GM21529 (cell line): ENCODE measurements at regions not wholly inside any gene's neighbourhood (a gene's known extent, or its start where the extent isn't known, plus 50 kb on each side); places are given as distances from the start of the nearest gene placed in this dataset.

ENCODE experiments used
- ATAC-seq: cut with Tn5 transposase; IDR thresholded peaks from one replicate; pipeline ENCODE4 v1.9.1; 2021; ENCODE audit not compliant: unreplicated experiment

DNA sequence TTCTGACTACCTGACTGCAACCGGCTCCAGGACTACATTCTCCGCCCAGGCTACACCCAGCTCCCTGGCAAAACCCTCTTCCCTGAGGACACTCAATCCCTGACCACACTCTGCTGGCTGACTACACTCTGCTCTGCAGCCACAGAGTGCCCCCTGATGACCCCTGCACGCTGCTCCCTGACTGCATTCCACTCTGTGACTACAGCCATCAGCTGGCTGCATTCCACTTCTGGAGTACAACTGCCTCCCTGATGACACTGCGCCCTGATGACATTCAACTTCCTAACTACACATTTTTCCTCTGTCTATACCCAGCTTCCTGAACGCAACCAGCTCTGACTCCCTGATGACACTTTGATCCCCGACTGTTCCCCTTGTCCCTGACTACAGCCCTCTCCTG lies 71.3 kb upstream of the NRXN1 start:
- no peak for ATAC-seq

DNA sequence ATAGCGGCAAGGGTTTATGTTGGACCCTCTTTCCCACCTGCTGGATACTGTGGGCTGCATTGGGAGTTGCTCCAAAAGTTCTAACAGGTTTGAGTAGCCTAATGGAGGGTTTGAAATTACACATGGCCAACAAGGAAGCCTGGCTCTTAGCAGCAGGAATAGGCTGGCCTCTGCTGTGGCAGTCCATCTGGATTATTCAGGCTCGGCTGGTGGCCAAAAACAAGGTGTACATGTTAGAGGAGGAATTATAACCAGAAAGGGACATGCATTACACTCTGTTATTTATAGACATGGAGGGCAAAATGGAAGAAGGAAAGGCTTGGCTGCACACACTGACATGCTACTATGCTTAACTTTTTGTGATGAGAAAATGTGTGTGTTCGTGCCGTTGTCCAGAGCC lies 61.1 kb upstream of the NRXN1 start:
- no peak for ATAC-seq

DNA sequence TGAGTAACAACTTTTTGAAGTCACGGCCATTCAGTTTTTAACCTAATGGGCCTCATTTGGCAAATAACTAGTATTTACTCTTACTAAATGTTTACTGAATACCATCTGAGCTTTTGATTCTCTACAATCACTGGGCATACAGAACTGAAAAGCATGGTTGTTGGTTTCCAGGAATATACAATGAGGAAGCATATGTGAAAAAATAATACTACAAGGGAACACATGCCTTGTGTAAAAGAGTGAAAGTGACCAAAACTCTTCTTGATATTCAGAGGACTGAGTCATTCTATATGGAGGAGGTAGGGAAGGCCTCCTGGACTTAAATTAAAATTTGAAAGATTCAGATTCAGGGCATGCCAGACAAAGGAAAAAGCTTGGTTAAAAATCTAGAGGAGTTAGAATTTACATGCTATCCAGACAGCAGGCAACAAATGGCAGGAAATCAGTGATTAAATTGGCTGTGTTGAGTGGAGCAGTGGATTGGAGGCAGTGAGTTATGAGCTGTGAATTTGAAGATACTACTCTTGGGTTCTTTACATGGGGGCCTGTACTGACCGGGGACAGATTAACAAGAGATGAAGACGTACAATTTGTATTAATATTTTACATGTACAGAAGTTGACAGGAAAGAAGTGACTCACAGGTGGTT lies 53.6 kb upstream of the NRXN1 start:
- ATAC-seq = no peak

DNA sequence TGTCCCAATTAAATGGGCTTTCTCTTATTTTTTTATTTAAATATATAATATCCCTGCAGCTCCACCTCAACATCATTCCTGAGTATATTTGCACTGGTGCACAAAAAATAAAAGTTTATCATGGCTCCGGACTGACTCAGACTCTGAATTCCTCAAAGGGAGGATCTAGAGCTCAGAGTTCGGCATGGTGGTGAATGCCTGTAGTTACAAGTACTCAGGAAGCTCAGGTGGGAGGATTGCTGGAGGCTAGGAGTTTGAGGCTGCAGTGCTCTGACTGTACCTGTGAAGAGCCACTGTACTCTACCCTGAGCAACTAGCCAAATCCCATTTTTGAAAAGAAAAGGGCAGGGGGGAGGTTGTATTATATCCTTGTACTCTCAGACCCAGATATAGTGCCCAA lies 52.8 kb upstream of the NRXN1 start:
- ATAC-seq = no peak
